GM21390 (cell line): ENCODE measurements at regions not wholly inside any gene's neighbourhood (a gene's known extent, or its start where the extent isn't known, plus 50 kb on each side); places are given as distances from the start of the nearest gene placed in this dataset.

ENCODE experiments used
- ATAC-seq: cut with Tn5 transposase; IDR thresholded peaks from one replicate; pipeline ENCODE4 v1.9.1; 2021; ENCODE audit not compliant: unreplicated experiment

DNA sequence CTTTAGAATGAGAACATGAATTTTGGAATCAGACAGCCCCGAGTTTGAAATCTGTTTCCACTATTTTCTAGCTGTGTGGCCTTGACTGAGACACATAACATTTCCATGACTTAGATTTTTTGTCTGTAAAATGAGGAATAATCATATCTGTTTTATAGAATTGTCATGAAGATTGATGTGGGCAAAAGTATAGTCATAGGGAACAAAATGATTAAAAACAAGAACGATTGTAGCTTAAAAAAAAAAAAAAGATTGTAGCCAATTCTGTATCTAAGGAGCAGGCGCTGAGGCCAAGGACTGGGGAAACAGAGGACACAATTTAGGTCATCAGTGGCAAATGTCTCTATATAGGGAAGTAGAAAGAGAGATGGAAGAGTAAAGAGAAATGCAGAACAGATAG, 201.6 kb upstream of the C1QTNF7 start:
- no peak for ATAC-seq

DNA sequence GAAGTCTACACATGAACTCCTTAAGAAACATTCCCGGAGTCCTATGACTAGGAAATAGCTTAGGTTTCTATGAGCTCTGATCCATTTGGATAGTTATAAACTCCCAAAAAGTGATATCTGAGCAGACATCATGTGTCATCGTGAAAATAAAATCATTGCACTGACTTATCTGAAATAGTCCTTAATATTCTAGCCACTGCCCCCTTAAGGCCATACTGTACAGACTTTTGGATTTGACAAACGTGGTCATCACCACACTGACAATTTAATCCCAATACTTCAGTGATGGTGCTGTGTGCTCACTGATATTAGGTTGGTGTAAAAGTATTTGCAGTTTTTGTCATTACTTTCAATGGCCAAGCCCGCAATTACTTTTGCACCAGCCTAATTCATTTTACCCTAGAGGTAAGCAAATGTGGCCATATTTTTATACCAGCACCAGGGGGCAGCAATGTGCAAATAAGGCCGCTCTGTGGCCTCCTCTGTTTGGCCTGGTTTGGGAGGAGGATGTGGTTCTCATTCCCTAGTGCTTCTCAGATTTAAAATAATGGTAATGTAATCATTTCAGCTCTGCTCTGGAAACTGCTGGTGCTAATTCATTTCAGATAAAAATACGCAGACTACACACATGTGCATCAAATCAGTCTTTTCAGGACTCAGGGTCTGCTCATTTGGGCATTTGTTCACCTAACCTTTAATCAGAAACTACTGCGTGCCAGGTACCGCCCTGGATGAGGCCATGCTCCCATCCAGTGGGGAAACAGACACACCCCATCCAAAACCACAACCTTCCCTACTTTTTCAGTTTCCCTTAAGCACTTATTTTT, 196.4 kb upstream of the C1QTNF7 start:
- ATAC-seq, result peak; percentile 81

DNA sequence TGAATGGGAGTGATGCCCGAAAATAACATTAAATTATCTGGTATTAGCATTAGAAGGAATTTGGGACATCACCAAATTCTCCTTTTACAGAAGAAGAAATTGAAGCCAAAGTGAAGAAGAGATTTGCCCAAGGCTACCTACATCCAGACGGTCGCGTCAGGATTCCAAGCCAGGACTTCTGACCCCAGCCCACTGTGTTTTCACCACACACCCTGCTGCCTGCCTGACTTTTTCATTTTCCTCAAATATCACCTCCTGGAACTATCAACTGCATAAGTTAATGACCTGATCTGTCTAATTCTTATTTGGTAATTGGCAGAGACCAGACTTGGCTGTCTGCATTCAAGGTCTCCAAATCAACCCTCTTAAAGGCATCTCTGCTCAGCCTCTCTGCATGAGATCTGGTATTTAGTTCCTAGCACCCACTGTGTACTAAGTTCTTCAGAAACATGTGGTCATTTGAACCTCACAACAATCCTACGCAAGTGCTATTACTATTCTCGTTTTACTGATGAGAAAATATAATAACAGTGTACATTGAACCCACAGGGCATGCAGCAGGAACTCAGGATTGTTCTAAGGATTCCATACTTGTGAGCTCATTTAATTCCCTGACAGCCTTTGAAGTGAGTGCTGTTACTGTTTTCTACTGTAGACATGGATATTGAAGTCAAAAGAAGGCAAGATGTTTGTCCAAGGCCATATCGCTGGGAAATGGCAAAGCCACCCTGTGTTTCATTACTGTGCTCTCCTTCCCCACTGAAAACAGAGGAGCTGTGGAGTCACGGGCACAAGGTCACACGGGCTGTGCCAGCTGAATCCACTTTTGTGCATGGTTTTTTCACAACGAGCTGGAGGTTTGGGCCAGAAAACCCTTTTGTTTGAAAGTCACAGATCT, 195.2 kb upstream of the C1QTNF7 start:
- ATAC-seq, result no peak

DNA sequence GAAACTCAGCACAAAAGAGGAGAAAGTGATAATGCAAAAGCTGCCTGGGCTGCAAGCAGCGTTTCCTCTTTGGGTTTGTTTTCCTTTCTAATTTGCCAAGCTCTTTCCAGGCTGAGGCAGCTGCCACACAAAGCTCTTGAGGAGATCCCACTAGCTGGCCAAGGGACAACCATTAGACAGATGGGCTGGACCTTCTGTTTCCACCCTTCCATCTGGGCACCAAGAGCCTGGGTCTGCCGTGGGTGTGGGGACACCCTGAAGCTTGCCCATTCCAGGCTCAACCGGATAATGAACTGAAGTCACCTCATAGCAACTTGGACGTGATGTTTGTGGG, 194.6 kb upstream of the C1QTNF7 start:
- ATAC-seq, result peak; percentile 31

DNA sequence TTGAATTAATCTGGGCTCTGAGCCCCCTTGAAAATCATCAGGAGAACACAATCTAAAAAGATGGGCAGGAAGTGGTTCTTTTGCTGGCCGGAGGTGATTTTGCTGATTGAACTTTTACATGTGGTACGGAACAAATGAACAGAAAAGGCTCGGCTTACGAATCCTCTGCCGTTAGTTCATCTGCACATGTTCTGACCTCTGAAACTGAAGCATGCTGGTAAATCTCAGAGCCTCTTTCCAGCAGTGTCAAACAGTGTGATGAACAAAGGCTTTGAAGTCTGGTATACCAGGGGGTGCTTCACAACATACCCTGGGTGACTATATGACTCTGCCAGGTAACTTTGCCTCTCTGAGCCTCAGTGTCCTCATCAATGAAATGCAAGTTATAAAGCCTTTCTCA, 194.2 kb upstream of the C1QTNF7 start:
- peak; percentile 50 for ATAC-seq

DNA sequence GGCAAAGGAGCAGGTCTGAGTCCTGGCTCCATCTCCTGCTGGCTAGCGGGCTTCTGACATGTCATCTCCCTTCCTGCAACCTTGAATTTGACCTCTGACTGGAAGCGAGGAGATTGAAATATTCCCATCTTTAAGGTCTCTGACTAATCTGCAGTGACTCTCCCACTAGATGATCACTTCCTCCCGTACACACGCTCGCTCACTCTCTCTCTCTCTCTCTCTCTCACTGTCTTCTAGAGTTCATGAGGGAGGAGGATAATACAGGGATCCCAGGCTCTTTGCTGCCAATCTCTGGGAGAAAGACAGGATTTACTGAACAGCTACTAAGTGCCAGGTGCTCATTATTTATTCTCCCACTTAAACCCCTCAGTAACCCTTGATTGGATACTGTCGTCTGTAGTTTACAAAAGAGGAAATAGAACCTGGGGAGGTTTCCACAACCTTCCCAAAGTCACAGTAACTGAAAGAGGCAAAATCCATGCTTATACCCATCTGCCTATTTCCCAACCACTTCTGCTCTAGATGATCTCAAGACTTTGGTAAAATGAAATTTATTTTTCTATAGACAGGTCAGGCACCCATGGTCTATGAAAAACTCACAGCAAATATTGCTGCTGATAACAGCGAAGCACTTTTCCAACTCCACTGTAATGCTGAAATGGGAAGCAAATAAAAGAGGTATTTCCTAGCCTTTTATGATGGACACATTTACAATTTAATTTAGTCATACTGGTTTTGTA, 193.5 kb upstream of the C1QTNF7 start:
- ATAC-seq, result no peak

DNA sequence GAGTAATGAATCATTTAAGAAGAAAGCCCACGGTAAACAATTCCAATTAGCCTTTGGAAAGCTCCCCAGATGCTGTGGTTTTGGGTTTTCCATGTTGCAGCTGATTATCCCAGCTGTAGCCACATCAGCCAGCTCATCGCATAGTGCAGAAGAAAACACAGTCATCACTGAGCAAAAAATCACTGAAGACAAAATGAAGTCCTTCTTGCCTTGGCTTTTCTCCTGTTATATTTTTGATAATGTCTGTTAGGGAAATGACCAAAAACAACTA, 193.0 kb upstream of the C1QTNF7 start:
- no peak for ATAC-seq

DNA sequence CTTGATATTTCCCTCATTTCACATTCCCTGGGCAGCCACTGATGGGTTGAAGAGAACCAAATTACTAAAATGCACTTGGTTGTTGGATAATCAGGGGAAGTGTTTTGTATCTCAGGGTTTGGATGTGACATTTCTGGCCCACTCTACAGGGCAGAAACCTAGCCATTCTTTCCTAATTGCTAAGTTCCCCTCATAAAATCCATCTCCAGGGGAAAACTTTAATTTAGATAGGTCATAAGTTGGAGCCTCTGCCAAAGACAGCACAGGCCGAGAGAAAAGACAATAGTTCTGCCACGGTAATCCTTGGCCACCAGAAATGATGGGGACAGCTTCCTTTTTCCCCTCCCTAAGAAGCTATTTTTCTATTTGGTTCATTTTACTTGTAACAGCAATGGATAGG, 192.7 kb upstream of the C1QTNF7 start:
- ATAC-seq, result no peak

DNA sequence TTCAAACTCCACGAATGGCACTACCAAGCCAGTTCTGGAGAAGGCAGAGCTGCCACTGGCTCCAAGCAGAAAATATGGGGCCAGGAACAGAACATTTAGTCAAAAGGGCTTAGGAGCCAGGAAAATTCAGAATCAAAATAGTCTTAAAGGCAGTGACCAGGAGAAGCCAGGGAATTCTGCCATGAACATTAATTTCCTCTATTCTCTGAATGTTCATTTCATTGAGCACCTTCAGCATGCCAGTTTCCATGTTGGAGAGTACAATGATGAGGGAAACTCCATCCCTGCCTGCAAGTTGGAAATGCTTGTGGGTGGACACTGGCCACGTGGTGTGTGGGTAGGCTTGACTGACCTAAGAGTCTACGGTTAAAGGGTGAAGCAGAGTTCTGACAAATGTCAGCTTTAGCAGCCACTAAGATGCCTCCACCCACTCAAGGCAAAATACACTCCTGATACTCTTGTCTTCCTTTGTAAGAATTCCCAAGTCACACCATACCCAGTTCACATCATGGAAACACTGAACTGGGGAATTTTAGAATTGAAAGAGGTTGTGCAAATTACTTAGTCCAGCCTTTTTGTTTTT, 190.1 kb upstream of the C1QTNF7 start:
- ATAC-seq, result no peak

DNA sequence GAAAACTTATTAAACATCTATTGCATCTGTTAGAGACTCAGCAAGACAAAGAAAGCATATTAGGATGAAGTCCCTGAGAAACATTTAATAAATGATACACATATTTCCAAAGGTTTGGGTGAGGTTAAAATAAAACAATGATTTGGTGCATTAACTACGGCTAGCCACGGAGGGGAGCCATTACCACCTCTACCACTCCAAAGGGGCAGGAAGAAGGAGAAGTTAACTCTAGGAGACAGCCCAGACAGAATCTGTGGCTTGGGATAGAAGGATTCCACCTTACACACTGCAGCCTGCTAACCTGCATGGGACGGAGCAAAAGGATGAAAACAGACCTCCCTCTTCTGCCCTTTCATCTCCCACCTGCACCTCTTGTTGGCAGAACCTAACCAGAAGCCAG, 189.1 kb upstream of the C1QTNF7 start:
- ATAC-seq, result peak; percentile 77

DNA sequence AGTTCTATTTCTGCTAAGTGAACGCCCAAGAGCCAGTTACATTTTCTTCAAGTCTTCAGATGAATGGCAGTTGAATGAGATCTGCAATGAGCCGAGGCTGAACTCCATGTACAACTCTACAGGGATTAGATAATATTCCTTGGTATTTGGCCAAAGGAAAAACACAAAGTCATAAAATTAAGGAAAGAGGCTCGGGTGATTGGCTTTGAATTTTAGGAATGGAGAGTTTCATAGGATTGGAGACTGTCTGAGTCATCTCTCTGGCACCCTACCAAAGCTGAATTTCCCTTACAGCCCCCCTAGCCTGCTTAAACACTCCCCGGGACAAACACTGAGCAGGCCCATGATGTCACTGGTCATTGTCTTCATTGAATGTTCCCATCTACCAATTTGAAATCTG, 188.0 kb upstream of the C1QTNF7 start:
- no peak for ATAC-seq

DNA sequence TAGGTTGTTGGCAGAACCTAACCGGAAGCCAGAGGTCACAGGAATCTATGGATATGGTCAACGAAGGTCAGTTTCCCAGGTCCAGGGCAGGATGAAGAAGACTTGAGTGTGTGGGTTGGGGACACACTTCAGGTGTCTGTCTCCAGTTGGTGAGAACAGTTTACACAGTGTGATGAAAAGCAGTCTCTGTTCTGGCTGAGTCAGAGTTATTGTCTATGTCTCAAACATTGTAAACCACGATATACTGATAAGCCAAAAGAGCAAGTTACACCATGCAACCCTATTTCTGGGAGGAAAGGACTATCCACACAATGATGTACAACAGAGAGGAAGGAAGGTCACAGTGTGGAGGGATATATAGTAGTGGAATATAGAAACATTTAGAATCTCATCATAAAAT, 187.1 kb upstream of the C1QTNF7 start:
- ATAC-seq, result no peak

DNA sequence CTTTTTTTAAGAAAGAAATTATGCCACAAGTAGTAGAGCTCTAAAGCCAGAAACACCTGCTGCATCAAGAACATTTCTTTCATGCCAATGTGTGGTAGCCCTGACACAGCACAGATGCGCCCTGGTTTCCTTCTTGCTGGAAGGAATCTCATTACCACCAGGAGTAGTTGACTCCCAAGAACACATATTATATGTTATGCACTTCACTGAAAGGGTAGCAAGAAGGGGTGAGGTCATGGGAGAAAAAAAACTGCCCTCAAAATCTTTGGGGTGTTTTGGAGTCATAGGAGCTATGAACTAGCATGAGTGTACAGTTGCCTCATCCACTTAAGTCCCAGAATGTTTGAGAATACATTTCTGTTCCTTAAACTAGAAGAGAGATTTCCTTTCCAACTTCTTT, 185.8 kb upstream of the C1QTNF7 start:
- no peak for ATAC-seq

DNA sequence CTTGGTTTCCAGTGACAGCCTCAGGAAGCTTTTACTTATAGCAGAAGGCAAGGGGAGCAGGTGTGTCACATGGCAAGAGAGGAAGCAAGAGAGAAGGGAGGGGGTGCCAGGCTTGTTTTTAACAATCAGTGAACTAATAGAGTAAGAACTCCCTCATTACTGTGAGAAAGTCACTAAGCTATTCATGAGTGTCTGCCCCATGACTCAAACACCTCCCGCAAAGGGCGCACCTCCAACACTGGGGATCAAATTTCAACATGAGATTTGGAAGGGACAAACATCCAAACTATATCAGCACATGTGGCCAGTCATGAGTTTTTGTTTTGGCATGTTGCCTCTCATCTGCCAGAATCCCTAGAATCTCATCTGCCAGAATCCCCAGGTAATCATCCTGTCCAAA, 183.5 kb upstream of the C1QTNF7 start:
- ATAC-seq, result no peak

DNA sequence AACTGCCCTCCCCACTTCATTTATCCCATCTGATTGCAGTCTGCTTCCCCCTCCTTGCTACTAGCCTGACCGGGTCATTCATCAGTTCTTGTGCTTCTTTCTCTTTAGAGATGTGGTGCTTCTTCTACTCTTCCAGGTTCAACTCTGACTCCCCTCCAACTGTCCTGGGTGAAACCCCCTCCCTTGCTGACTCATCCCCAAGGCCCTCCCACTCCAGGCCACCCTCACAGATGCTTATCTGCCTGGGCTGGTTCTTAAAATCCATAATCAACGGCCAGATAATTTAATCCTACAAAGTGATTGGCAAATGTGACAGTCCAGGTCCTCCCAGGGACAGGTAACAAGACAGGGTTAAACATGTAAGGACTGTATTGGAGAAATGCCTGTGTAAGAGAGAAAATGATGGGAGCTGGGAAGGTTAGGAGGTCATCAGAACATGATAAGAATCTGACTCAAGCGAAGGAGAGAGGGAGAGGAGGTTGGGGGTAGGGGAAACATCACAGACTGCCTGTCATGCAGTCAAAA, 182.8 kb upstream of the C1QTNF7 start:
- ATAC-seq, result no peak

DNA sequence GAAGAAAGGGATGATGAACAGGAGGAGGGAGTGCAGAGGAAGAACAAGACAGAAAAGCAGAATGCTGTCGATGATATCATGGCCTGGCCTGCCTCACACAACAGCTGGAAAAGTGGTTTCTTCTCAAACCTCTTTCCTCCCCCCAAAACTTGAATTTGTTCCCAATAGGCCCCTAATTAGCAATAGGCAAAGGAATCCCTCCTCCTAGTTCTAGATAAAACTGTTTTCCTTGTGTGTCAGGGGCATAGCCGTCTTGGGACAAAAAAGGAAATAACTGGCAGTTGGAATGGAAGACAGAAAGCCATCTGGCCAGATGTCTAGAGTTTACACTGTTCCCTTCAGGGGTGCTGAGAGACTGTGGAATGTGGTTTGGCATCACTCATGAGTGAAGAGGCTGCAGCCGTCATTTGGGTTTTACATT, 177.8 kb upstream of the C1QTNF7 start:
- no peak for ATAC-seq

DNA sequence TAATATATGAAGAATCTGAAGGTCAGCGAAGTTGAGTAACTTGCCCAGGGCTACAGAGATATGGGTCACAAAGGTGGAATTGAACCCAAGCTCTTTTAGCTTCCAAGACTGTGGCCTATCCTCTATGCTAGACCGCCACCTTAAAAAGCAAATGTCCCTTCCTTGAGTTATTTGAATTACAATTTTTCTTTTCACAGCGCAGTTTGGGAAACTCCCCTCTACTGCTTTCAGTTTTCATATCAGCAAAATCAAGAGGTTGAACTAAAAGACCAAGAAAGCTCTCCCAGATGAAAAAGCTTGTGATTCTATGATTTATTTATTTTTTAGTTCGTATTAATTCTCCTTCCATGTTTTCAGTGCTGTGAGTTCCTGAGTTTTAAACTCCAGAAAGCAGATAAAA, 174.5 kb upstream of the C1QTNF7 start:
- peak; percentile 93 for ATAC-seq

DNA sequence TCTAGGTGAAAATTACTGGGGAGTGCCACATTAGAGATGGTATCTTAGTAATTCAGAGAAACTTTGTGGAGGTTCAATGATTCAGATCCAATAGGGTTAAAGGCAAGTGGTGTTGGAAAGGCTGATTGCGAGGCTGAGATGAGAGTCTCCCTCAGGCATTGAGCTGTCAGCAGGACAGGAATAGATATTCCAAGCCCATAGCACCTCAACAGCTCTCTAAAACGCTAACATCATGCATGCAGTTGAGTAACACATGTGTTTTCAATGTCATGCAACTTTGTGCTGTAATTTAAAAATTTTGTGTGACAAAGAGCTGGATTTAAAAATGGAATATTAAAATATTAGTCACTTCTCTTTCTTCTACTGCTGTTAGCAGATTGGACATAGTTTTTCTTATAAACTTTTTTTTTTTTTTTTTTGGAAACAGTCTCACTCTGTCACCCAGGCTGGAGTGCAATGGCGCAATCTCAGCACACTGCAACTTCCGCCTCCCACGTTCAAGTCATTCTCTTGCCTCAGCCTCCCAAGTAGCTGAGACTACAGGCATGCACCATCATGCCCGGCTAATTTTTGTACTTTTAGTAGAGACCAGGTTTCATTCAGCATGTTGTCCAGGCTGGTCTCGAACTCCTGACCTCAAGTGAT, 173.5 kb upstream of the C1QTNF7 start:
- ATAC-seq, result no peak

DNA sequence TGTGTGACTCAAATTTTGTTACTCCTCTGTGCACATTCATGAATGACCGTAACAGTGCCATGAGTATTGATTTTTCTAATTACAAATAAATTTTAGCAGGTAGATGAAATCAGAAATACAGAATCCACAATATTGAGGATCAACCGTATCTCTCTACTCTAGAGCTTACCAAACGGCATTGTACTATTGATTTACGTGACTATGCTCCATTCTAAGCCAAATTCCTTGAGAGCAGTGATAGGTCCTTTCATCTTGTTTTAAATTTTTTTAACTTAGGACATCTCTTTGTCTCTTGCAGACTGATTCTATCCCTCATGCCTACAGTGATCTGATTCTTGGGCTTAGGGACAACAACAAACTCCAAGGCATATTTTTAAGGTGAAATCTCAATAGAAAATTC, 172.3 kb upstream of the C1QTNF7 start:
- ATAC-seq, result no peak

DNA sequence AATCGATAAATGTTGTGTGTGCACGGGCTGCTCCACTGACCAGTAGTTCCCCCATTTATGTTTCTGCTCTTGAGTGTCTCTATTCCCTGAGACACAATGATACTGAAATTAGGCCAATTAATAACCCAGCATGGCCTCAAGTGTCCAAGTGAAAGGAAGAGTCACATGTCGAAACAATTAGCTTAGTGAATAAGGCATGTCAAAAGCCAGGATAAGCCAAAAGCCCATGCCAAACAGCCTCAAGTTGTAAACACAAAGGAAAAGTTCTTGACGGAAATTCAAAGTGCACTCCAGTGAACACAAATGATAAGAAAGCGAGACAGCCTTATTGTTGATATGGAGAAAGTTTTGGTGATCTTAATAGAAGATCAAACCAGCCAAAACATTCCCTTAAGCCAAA, 167.1 kb upstream of the C1QTNF7 start:
- no peak for ATAC-seq

DNA sequence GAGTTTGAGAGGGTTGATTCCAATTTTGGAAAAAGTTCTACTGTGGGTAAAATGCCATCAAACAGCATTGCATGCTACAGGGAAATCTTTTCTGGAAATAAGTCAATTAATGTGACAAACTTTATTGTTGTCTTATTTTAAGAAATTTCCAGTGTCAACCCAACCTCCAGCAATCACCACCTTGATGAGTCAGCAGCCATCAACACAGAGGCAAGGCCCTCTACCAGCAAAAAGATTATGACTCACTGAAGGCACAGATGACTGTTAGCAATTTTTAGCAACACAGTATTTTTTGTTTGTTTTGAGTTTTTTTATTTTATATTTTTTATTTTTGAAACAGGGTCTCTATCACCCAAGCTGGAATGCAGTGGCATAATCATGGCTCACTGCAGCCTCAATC, 165.4 kb upstream of the C1QTNF7 start:
- ATAC-seq, result no peak
